Neuronal stem cell (in vitro differentiated cells): ENCODE measurements at regions not wholly inside any gene's neighbourhood (a gene's known extent, or its start where the extent isn't known, plus 50 kb on each side); places are given as distances from the start of the nearest gene placed in this dataset.

Experiments used
- DNase-seq: peaks from one replicate; pipeline ENCODE4 v3.0.0-alpha.2; 2013; ENCODE audit warnings: low spot score
- H2AFZ ChIP-seq: one replicate; pipeline ENCODE4 v1.6.1; 2013; ENCODE audit warnings: mild to moderate bottlenecking, low read length, inconsistent platforms
- H2AK5ac ChIP-seq: 2 replicates; pipeline ENCODE4 v1.6.1; 2013; ENCODE audit warnings: low read depth, mild to moderate bottlenecking, inconsistent platforms, low read length, moderate library complexity, mixed read lengths
- H2BK120ac ChIP-seq: 2 replicates; pipeline ENCODE4 v1.6.1; 2013; ENCODE audit warnings: low read depth, mild to moderate bottlenecking, inconsistent platforms, low read length, moderate library complexity, mixed read lengths
- H2BK12ac ChIP-seq: one replicate; pipeline ENCODE4 v1.6.1; 2013; ENCODE audit warnings: low read length, inconsistent platforms
- H2BK15ac ChIP-seq: 2 replicates; pipeline ENCODE4 v1.6.1; 2013; ENCODE audit warnings: mild to moderate bottlenecking, low read length, inconsistent platforms, mixed read lengths
- H2BK5ac ChIP-seq: one replicate; pipeline ENCODE4 v1.6.1; 2013; ENCODE audit warnings: inconsistent platforms, mild to moderate bottlenecking, low read length, moderate library complexity
- H3K14ac ChIP-seq: one replicate; pipeline ENCODE4 v1.6.1; 2013; ENCODE audit warnings: low read length, inconsistent platforms
- H3K18ac ChIP-seq: 2 replicates; pipeline ENCODE4 v1.6.1; 2013; ENCODE audit warnings: low read length, inconsistent platforms
- H3K23ac ChIP-seq: 2 replicates; pipeline ENCODE4 v1.6.1; 2013; ENCODE audit warnings: low read depth, mild to moderate bottlenecking, mixed read lengths, low read length, inconsistent platforms; ENCODE audit not compliant: poor library complexity
- H3K27ac ChIP-seq: replicated peaks from 3 replicates; pipeline ENCODE4 v1.5.1; 2013; ENCODE audit warnings: low read length, inconsistent platforms
- H3K27me3 ChIP-seq, 3 experiments: 2 replicates each; pipeline ENCODE4 v1.6.1; 2013; ENCODE audit warnings: low read length in 3 of 3, mild to moderate bottlenecking in 2 of 3, inconsistent platforms in 1 of 3, low read depth in 1 of 3, mixed read lengths in 1 of 3, moderate library complexity in 1 of 3; ENCODE audit not compliant: control insufficient read depth in 3 of 3, insufficient read depth in 3 of 3
- H3K36me3 ChIP-seq, 2 donors: replicated peaks in 1 of 2; 2 replicates each; pipeline ENCODE4 v1.6.1; 2013; ENCODE audit warnings: low read length in 2 of 2; ENCODE audit not compliant: control insufficient read depth in 2 of 2, insufficient read depth in 2 of 2
- H3K4ac ChIP-seq: 2 replicates; pipeline ENCODE4 v1.6.1; 2013; ENCODE audit warnings: inconsistent platforms, mild to moderate bottlenecking, low read length, moderate library complexity
- H3K4me1 ChIP-seq, 2 donors: 1 replicate in 1 of 2; 2 replicates in 1 of 2; pipeline ENCODE4 v1.6.1; 2013; ENCODE audit warnings: low read length in 2 of 2, low read depth in 1 of 2; ENCODE audit not compliant: control insufficient read depth in 2 of 2, insufficient read depth in 1 of 2
- H3K4me2 ChIP-seq: one replicate; pipeline ENCODE4 v1.6.1; 2013; ENCODE audit warnings: mild to moderate bottlenecking, low read length, inconsistent platforms; ENCODE audit not compliant: insufficient read depth, poor library complexity, severe bottlenecking
- H3K4me3 ChIP-seq, 2 donors: 2 replicates each; pipeline ENCODE4 v1.5.1; 2013; ENCODE audit warnings: low read length in 2 of 2, mild to moderate bottlenecking in 2 of 2, inconsistent platforms in 1 of 2, moderate library complexity in 1 of 2
- H3K79me1 ChIP-seq: one replicate; pipeline ENCODE4 v1.6.1; 2013; ENCODE audit warnings: low read depth, mild to moderate bottlenecking, inconsistent platforms, low read length, moderate library complexity
- H3K9ac ChIP-seq: one replicate; pipeline ENCODE4 v1.6.1; 2013; ENCODE audit warnings: mild to moderate bottlenecking, low read depth, low read length, inconsistent platforms; ENCODE audit not compliant: poor library complexity
- H3K9me3 ChIP-seq, 2 donors: replicated peaks in 1 of 2; 2 replicates each; pipeline versions ENCODE3 to v1.6.1; 2013; ENCODE audit warnings: low read length in 2 of 2, mild to moderate bottlenecking in 2 of 2, inconsistent platforms in 1 of 2, low read depth in 1 of 2, mixed read lengths in 1 of 2, moderate library complexity in 1 of 2; ENCODE audit not compliant: control insufficient read depth in 2 of 2, insufficient read depth in 1 of 2
- H4K8ac ChIP-seq: one replicate; pipeline ENCODE4 v1.6.1; 2013; ENCODE audit warnings: low read depth, mild to moderate bottlenecking, inconsistent platforms, low read length, moderate library complexity
- H4K91ac ChIP-seq: one replicate; pipeline ENCODE4 v1.6.1; 2013; ENCODE audit warnings: low read length, low read depth, mild to moderate bottlenecking, inconsistent platforms; ENCODE audit not compliant: poor library complexity
- WGBS, 2 donors: extraction: QIAGEN DNeasy Blood & Tissue Kit; methylation state at CpG; one replicate each; pipeline ENCODE4 v1.1.7; 2013; ENCODE audit warnings: missing lambda C conversion rate in 2 of 2, mixed read lengths in 1 of 2; ENCODE audit not compliant: insufficient read length in 2 of 2, insufficient replicate concordance in 1 of 2; ENCODE audit errors: extremely low coverage in 2 of 2; 5-methylcytosine and 5-hydroxymethylcytosine counted together

GRCh38 chr12:115319446-115320040 is 635.6 kb upstream of the TBX3 start:
- no peak overlapping the region for H3K18ac ChIP-seq
- no peak overlapping the region for H2BK5ac ChIP-seq
- no peaks in the 10 kb centered on the region for H3K27me3 ChIP-seq
- no peak overlapping the region for H3K23ac ChIP-seq
- H2BK15ac ChIP-seq: no peak overlapping the region
- no peak overlapping the region for H2BK12ac ChIP-seq
- H3K36me3 ChIP-seq: no peaks in the 10 kb centered on the region
- no CpG with 5 or more reads among the region's 8 CpGs for WGBS, 2 donors
- H4K91ac ChIP-seq: no peak overlapping the region
- H3K27ac ChIP-seq: no peak overlapping the region
- no peak overlapping the region for H3K14ac ChIP-seq
- no peak for DNase-seq
- H3K9me3 ChIP-seq: peaks cover 0 to 2% of the 10 kb centered on the region in 2 donors
- no peak overlapping the region for H2BK120ac ChIP-seq
- H2AK5ac ChIP-seq: no peak overlapping the region
- no peak overlapping the region for H2AFZ ChIP-seq
- no peak overlapping the region for H3K4ac ChIP-seq
- H4K8ac ChIP-seq: no peak overlapping the region
- H3K4me3 ChIP-seq: no peak overlapping the region
- peaks cover 0 to 3% of the 10 kb centered on the region in 2 donors for H3K4me1 ChIP-seq
- no peaks in the 10 kb centered on the region for H3K79me1 ChIP-seq
- no peak overlapping the region for H3K9ac ChIP-seq
- no peak overlapping the region for H3K4me2 ChIP-seq

DNA sequence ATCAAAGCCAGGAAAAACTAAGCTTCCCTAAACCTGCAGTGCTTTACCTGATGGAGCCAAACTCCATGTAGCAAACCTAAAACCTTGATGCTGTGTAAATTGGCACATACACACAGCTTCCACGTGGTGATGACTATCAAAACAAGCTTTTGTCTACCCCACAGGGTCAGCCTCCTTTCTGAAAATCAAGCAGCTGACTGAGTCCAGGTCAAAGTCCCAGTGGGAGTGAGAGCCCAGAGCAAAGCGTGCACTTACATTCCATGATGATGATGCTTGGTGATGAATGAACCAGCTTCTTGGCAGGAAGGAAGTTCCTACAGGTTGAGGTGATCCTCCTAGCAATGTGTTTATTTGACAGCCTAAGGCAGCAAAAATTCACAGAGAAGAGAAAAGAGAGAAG is 630.0 kb upstream of the TBX3 start:
- Histone ChIP-seq H2BK5ac (no peak overlapping the region), H3K27me3 (no peaks in the 10 kb centered on the region), H3K14ac (no peak overlapping the region), H2BK120ac (no peak overlapping the region), H3K4me1 (no peaks in the 10 kb centered on the region), H2BK12ac (no peak overlapping the region), H3K27ac (no peak overlapping the region), H3K18ac (no peak overlapping the region), H3K36me3 (no peaks in the 10 kb centered on the region), H3K9ac (no peak overlapping the region), H3K4me3 (no peak overlapping the region), H2BK15ac (no peak overlapping the region), H2AFZ (no peak overlapping the region), H4K8ac (no peak overlapping the region), H3K4ac (no peak overlapping the region), H4K91ac (no peak overlapping the region), H3K4me2 (no peak overlapping the region), H3K9me3 (peaks cover 0 to 2% of the 10 kb centered on the region in 2 donors), H2AK5ac (no peak overlapping the region), H3K23ac (no peak overlapping the region), H3K79me1 (no peaks in the 10 kb centered on the region)
- no CpG with 5 or more reads among the region's 2 CpGs for WGBS, 2 donors
- DNase-seq: no peak

DNA sequence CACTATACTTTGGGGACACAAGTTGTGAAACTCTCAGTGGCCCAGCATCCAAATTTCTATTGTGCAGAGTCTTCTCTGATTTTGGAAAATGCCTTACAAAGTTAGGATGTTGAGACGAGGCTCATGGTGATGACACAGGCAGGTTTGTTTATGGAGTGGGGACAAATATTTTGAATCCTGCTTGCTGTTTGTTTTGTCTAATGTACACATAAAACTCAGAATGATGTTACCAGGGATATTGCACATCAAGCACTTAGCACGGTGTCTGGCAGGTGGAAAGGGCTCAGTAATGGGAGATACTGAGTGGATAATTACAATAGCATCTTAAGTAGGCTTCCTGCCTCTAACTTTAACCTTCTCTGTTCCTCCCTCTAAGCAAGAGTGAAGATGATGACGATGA is 628.9 kb upstream of the TBX3 start:
- Histone ChIP-seq H3K27me3 (no peaks in the 10 kb centered on the region), H3K4me1 (no peaks in the 10 kb centered on the region), H3K9ac (no peak overlapping the region), H4K8ac (no peak overlapping the region), H2BK5ac (no peak overlapping the region), H3K79me1 (no peaks in the 10 kb centered on the region), H3K23ac (no peak overlapping the region), H2AK5ac (no peak overlapping the region), H3K4me2 (no peak overlapping the region), H3K18ac (no peak overlapping the region), H2BK120ac (no peak overlapping the region), H2AFZ (no peak overlapping the region), H2BK15ac (no peak overlapping the region), H4K91ac (no peak overlapping the region), H2BK12ac (no peak overlapping the region), H3K27ac (no peak overlapping the region), H3K36me3 (no peaks in the 10 kb centered on the region), H3K9me3 (peaks cover 0 to 2% of the 10 kb centered on the region in 2 donors), H3K4ac (no peak overlapping the region), H3K4me3 (no peak overlapping the region), H3K14ac (no peak overlapping the region)
- DNase-seq: no peak
- WGBS, 2 donors: no CpG with 5 or more reads among the region's 3 CpGs

GRCh38 chr12:115311875-115312274 is 627.9 kb upstream of the TBX3 start:
- no peak overlapping the region for H3K14ac ChIP-seq
- H3K4me3 ChIP-seq: no peak overlapping the region
- H3K4me2 ChIP-seq: no peak overlapping the region
- H3K9ac ChIP-seq: no peak overlapping the region
- DNase-seq: no peak
- no peaks in the 10 kb centered on the region for H3K4me1 ChIP-seq
- no peak overlapping the region for H2BK12ac ChIP-seq
- no peak overlapping the region for H3K23ac ChIP-seq
- no peak overlapping the region for H2AFZ ChIP-seq
- H3K4ac ChIP-seq: no peak overlapping the region
- no peak overlapping the region for H2BK120ac ChIP-seq
- H3K27ac ChIP-seq: no peak overlapping the region
- H3K36me3 ChIP-seq: no peaks in the 10 kb centered on the region
- WGBS, 2 donors: no CpG with 5 or more reads among the region's 4 CpGs
- no peak overlapping the region for H2AK5ac ChIP-seq
- no peak overlapping the region for H2BK15ac ChIP-seq
- no peaks in the 10 kb centered on the region for H3K27me3 ChIP-seq
- no peaks in the 10 kb centered on the region for H3K79me1 ChIP-seq
- H4K8ac ChIP-seq: no peak overlapping the region
- no peak overlapping the region for H3K18ac ChIP-seq
- no peak overlapping the region for H4K91ac ChIP-seq
- no peak overlapping the region for H2BK5ac ChIP-seq
- peaks cover 0 to 2% of the 10 kb centered on the region in 2 donors for H3K9me3 ChIP-seq
